ENCODE measurements at regions not wholly inside any gene's neighbourhood (a gene's known extent, or its start where the extent isn't known, plus 50 kb on each side); places are given as distances from the start of the nearest gene placed in this dataset.

DNA sequence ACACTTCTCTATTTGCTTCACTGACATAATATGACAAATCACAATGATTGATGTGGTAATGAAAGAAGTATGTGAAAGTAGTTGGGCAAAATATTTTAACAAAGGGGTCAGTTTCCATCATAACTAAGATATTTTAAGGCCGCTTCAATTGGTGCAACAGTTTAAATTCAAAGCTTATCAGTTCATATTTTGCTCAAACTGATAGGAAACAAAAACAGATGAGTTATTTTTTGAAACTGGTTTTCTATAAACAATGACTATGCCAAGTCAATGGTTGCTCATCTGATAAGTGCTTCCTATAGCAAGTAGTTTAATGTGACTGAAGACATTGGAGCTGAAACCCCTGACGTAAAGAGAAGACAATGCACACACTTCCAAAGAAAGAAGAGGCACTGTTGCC, 1290.7 kb downstream of the SUCLG1 start:
- TF ChIP-seq, protein P1, sequence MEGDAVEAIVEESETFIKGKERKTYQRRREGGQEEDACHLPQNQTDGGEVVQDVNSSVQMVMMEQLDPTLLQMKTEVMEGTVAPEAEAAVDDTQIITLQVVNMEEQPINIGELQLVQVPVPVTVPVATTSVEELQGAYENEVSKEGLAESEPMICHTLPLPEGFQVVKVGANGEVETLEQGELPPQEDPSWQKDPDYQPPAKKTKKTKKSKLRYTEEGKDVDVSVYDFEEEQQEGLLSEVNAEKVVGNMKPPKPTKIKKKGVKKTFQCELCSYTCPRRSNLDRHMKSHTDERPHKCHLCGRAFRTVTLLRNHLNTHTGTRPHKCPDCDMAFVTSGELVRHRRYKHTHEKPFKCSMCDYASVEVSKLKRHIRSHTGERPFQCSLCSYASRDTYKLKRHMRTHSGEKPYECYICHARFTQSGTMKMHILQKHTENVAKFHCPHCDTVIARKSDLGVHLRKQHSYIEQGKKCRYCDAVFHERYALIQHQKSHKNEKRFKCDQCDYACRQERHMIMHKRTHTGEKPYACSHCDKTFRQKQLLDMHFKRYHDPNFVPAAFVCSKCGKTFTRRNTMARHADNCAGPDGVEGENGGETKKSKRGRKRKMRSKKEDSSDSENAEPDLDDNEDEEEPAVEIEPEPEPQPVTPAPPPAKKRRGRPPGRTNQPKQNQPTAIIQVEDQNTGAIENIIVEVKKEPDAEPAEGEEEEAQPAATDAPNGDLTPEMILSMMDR (IDR thresholded peaks at IDR 0.05), result no peak
- TF ChIP-seq POLR2A (IDR thresholded peaks at IDR 0.05), result no peak
- no peak for TF ChIP-seq POLR2AphosphoS5 (IDR thresholded peaks at IDR 0.05)

Data from breast epithelium (tissue), 3 donors.